IPS-NIHi7 (cell line): ENCODE measurements at regions not wholly inside any gene's neighbourhood (a gene's known extent, or its start where the extent isn't known, plus 50 kb on each side); places are given as distances from the start of the nearest gene placed in this dataset.

Source experiments
- DNase-seq: peaks from one replicate; pipeline ENCODE4 v3.0.0; 2012; ENCODE audit warnings: mixed read lengths; ENCODE audit errors: extremely low spot score

DNA sequence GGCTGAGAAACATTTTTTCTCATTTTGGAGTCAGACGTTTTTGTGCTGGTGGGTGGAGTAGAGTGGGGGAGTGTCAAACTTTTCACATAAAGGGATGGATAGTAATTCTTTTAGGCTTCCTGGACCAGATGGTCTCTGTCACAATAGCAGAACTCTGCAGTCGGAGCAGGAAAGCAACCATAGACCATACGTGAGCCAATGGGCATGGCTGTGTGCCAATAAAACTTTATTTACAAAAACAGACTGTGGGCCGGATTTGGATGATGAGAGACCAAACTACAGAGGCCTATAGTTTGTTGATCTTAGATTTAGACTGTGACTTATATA, 70.8 kb upstream of the SLC22A23 start:
- DNase-seq = no peak

DNA sequence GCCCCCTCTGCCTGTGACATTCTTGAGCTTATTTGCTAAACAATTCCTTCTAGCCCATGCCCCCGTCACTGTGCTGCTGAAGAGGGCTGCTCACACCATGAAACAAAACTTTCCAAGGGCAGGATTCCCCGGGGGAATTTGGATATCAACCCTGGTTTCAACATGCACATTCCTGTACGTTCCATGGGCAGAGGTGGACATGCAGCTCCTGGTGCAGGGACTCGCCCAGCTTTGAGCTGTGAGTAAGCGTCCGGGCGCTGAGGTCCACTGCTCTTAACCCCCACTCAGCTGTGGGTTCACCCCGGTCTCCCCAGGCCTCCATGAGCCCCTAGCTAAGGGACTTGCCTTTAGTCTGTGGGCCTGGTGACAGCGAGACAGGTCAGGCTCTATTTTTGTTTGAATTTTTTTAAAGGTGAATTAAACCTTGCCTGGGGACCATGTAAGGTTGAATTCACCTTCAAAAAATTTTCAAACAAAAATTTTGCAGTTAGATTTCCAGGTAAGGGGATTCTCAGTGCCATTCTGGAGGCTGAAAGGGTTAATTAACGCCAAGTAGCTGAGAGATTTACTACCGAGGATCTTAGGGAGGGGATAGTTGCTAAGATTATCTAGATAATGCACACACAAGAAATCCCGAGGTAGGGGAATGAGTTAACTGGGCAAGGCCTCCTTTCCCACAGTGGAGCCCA, 70.3 kb upstream of the SLC22A23 start:
- DNase-seq = no peak

DNA sequence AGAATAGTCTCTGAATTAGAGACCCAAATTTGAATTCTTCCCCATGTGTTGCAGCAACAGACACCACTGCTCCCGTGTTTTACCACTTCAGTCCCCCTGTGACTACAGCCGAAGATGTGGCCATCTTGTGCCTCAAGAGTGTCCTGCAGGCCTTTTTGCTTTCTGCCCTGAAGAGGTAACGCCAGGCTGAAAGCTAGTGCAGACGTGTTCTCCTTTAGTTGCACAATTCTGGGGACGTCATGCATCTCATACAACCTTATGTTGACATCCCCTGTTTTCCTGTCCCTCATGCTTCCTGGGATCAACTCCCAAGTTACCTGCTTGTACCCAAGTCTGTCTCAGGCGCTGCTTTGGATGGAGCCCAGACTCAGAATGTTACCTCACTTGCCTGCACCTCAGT, 69.1 kb upstream of the SLC22A23 start:
- no peak for DNase-seq

GRCh38 chr6:3524456-3524855, 67.6 kb upstream of the SLC22A23 start:
- DNase-seq = no peak

DNA sequence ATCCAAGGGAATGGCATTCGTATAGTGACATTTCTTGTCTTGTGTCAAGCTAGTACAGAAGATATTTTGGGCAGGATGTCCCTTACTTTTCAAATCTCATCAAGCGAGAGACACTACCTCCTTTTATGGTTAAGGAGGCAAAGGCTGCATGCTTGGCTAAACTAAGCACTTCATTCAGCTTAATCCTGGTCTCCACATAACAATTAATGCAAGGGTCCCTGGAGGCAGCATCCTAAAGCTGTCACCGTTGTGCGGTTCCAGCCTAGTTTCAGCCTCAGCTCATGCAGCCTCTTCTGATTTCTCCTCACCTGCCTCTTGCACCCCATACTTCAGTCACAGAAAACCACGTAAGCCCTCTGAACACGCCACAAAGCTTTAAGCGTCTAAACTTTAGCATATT, 67.1 kb upstream of the SLC22A23 start:
- no peak for DNase-seq

DNA sequence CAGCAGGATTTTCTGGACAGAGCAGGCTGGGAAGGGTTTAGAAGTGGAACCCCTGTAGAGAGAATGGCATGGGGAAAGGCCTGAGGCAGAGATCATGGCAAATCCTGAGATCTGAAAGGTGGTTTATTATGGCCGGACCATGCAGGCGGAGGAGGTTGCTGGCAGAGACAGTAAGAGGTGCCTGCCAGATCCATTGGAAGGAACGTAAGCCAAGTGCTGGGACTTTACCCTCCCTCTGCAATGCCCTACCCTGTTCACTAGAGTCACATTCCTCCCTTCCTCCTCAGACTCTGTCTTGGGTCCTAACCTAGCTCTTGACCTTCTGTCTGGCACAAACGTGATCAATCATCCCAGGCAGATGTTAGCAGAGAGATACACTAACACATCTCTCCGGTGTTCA, 66.4 kb upstream of the SLC22A23 start:
- no peak for DNase-seq

GRCh38 chr6:3522561-3523260, 65.9 kb upstream of the SLC22A23 start:
- DNase-seq = no peak

DNA sequence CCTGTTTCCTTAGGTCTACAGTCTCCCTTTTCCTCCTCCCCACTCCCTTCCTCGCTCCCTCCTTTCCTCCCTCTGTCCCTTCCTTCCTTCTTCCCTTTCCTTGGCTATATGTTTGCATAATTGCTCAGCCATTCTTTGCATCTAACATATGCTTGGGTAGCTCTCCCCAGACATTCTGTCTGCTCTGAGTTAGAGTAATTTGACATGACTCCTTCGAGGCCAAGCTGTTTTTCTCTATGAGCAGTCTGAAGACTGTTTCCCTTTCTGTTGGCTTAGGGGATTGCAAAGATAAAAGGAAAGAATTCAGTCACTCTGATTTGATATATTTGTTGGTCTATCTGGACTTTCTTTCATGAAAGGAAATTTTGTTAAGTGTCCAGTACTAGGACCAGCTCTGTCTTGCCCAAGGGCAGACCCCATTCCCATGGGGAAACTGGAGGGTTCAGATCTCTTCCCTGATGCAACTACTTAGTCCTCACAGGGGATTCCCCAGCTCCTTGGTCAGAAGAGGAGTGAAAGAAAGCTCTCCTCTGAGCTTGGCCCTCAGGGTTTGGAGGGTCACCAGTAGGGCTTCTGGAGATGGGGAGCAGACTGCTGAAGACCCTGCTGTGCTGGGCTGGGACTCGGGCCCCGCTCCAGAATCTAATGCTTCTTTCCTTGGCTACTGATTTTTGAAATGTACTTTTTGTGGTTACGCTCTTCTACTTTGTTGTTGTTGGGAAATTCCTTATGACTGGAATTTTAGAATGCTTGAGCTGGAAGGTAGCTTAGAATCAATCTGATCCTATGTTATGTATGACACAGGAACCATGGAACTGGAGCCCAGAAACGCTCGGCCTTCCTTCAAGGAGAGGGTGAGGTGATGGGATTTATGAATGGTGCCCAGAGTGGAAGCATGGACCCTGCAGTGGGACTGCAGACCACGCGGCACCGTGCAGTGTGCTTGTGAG, 63.7 kb upstream of the SLC22A23 start:
- DNase-seq = no peak

DNA sequence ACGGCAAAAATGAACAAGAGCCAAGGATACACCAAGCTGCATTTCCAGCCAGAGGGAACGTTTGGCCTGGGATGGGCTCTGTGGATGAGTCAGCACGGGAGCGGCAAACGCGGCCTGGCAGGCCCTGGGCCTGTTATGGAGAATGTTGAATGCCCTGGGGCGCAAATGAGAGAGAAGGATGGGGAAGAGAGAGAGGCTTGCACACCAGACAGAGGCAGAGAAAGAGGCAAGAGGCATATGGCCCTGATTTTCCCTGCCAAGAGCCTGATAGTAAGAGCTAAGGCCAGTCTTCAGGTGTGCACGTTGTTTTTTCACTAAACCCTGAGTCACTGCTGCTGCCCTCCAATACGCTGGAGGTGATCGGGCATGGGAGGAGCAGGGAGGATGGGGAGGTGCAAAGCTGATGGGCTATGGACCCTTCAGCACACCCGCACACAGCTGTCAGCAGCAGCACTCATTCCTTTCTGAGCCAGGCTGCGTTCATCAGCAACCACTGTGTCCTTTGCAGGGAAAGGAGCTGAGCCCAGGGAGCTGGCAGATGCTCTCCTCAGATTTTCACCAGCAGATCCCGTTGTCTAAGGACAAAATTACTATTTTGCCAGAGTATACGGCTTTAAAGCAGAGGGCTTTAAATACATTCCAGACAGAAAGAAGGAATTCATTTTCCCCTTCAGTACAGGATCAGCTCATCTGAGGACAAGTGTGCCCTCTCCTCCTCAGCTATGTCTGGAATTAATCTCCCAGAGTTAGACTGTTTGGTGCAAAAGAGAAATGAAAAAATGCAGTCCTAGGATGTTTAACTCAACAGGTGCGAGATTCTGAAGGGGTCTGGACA, 61.7 kb upstream of the SLC22A23 start:
- DNase-seq = peak; percentile 42

GRCh38 chr6:3517350-3517749, 60.5 kb upstream of the SLC22A23 start:
- no peak for DNase-seq

GRCh38 chr6:3516092-3516491, 59.2 kb upstream of the SLC22A23 start:
- DNase-seq = no peak

- no peak for DNase-seq
These were observed 58.8 kb upstream of the SLC22A23 start for GRCh38 chr6:3515669-3516068.

DNA sequence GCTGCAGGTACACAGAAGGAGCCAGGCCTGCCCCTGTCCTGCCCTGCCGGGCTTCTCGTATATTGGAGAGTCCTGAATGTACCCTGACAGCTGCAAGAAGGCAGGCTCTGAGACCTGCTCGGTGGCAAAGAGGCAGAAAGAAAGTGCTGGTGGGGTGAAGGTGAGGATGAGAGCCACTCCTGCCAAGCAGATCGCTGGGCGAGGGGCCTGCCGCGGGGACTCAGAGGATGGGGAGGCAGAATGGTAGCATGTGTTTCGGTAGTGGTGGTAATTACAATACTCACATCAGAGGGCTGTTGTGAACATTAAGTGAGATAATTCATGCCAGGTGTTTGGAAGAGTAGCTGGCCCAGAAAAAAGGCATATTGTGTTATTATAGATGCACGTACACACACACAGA, 56.6 kb upstream of the SLC22A23 start:
- no peak for DNase-seq

GRCh38 chr6:3512832-3513231, 56.0 kb upstream of the SLC22A23 start:
- no peak for DNase-seq

GRCh38 chr6:3510617-3511016, 53.8 kb upstream of the SLC22A23 start:
- no peak for DNase-seq

GRCh38 chr6:3510178-3510577, 53.3 kb upstream of the SLC22A23 start:
- DNase-seq = no peak

GRCh38 chr6:3509336-3509735, 52.5 kb upstream of the SLC22A23 start:
- no peak for DNase-seq

- no peak for DNase-seq
These were observed 50.0 kb upstream of the SLC22A23 start for GRCh38 chr6:3506751-3507383.
